BE2C (cell line): ENCODE measurements at regions not wholly inside any gene's neighbourhood (a gene's known extent, or its start where the extent isn't known, plus 50 kb on each side); places are given as distances from the start of the nearest gene placed in this dataset.

Experiments
- DNase-seq: peaks from one replicate; pipeline ENCODE4 v3.0.0-alpha.2; 2020
- H3K27me3 ChIP-seq: fragments of 250-450 bp; sonication (Bioruptor Pico); 2 replicates; pipeline ENCODE4 v1.5.1; 2020; ENCODE audit warnings: mild to moderate bottlenecking
- H3K36me3 ChIP-seq: fragments of 250-450 bp; sonication (Bioruptor Pico); 2 replicates; pipeline ENCODE4 v1.5.1; 2020; ENCODE audit warnings: mild to moderate bottlenecking
- H3K4me1 ChIP-seq: fragments of 250-450 bp; sonication (Bioruptor Pico); 2 replicates; pipeline ENCODE4 v1.5.1; 2020
- H3K4me3 ChIP-seq: 2 replicates; pipeline ENCODE4 v1.5.1; 2011; ENCODE audit warnings: low read depth, low read length
- H3K9me3 ChIP-seq: fragments of 250-450 bp; sonication (Bioruptor Pico); 2 replicates; pipeline ENCODE4 v1.5.1; 2020
- CTCF ChIP-seq: IDR thresholded peaks from 2 replicates; pipeline ENCODE4 v1.5.1; 2012; ENCODE audit warnings: mild to moderate bottlenecking, low read depth, low read length

- Histone ChIP-seq H3K27me3 (no peaks in the 10 kb centered on the region), H3K4me1 (no peaks in the 10 kb centered on the region), H3K36me3 (no peaks in the 10 kb centered on the region), H3K4me3 (no peak overlapping the region), H3K9me3 (no peaks in the 10 kb centered on the region)
- TF ChIP-seq CTCF: no peak
- DNase-seq: no peak
Observed at GRCh38 chr7:113715262-113715661, 203.5 kb downstream of the PPP1R3A start.

GRCh38 chr7:113710310-113711096, 208.3 kb downstream of the PPP1R3A start:
- no peak overlapping the region for H3K4me3 ChIP-seq

GRCh38 chr7:113705439-113705838, 213.4 kb downstream of the PPP1R3A start:
- H3K4me1 ChIP-seq: no peaks in the 10 kb centered on the region
- no peaks in the 10 kb centered on the region for H3K27me3 ChIP-seq
- H3K9me3 ChIP-seq: no peaks in the 10 kb centered on the region
- H3K4me3 ChIP-seq: no peak overlapping the region
- H3K36me3 ChIP-seq: no peaks in the 10 kb centered on the region
- DNase-seq: no peak
- TF ChIP-seq CTCF: no peak

More at GRCh38 chr7:113710310-113711096, 208.3 kb downstream of the PPP1R3A start:
- TF ChIP-seq CTCF: peak; percentile 97
- Histone ChIP-seq H3K9me3 (no peaks in the 10 kb centered on the region), H3K36me3 (no peaks in the 10 kb centered on the region), H3K4me1 (no peaks in the 10 kb centered on the region), H3K27me3 (no peaks in the 10 kb centered on the region)
- peak; percentile 52 for DNase-seq

GRCh38 chr7:113698556-113699220, 220.1 kb downstream of the PPP1R3A start:
- Histone ChIP-seq H3K4me3 (no peak overlapping the region), H3K9me3 (no peaks in the 10 kb centered on the region; the same call in 1 of the 2 replicates), H3K36me3 (no peaks in the 10 kb centered on the region), H3K4me1 (no peaks in the 10 kb centered on the region), H3K27me3 (no peaks in the 10 kb centered on the region)
- TF ChIP-seq CTCF: peak; percentile 77
- peak; percentile 13 for DNase-seq

- H3K4me1 ChIP-seq: no peaks in the 10 kb centered on the region
- no peak overlapping the region for H3K4me3 ChIP-seq
- no peak for DNase-seq
- no peak for TF ChIP-seq CTCF
- H3K27me3 ChIP-seq: no peaks in the 10 kb centered on the region
- H3K36me3 ChIP-seq: no peaks in the 10 kb centered on the region
- no peaks in the 10 kb centered on the region; the same call in 1 of the 2 replicates for H3K9me3 ChIP-seq
Observed at GRCh38 chr7:113694149-113694548, 224.7 kb downstream of the PPP1R3A start.

- no peak for DNase-seq
- Histone ChIP-seq H3K4me1 (no peaks in the 10 kb centered on the region), H3K9me3 (no peaks in the 10 kb centered on the region), H3K4me3 (no peak overlapping the region), H3K27me3 (no peaks in the 10 kb centered on the region), H3K36me3 (no peaks in the 10 kb centered on the region)
- no peak for TF ChIP-seq CTCF
Observed at GRCh38 chr7:113684165-113684564, 234.6 kb downstream of the PPP1R3A start.
